DOHH2 (cell line): ENCODE measurements at regions not wholly inside any gene's neighbourhood (a gene's known extent, or its start where the extent isn't known, plus 50 kb on each side); places are given as distances from the start of the nearest gene placed in this dataset.

Experiments used
- CTCF ChIP-seq: fragments of 200-600 bp; sonication (generic); IDR thresholded peaks from one replicate; pipeline ENCODE4 v1.5.1; 2014; ENCODE audit warnings: antibody characterized with exemption, mild to moderate bottlenecking, low read depth, low read length; ENCODE audit not compliant: poor library complexity, severe bottlenecking
- EZH2phosphoT487 ChIP-seq: fragments of 200-600 bp; sonication (generic); IDR thresholded peaks from 2 replicates; pipeline ENCODE4 v1.6.1; 2017; ENCODE audit warnings: borderline replicate concordance, mild to moderate bottlenecking, antibody characterized with exemption, low read length, moderate library complexity, mixed read lengths

- TF ChIP-seq EZH2phosphoT487 (no peak), CTCF (no peak)
Measured at GRCh38 chr2:193935114-193935513, 1721.9 kb upstream of the SLC39A10 start.
